HepG2 (cell line): ENCODE measurements at regions not wholly inside any gene's neighbourhood (a gene's known extent, or its start where the extent isn't known, plus 50 kb on each side); places are given as distances from the start of the nearest gene placed in this dataset.

Source experiments
- CC2D1A ChIP-seq: sonication (generic); formaldehyde crosslinking; IDR thresholded peaks from 2 replicates; pipeline ENCODE4 v1.8.1; 2023; ENCODE audit warnings: mild to moderate bottlenecking, missing genetic modification reagents
- EZH2 ChIP-seq: conservative IDR thresholded peaks from 2 replicates; pipeline ENCODE4 v1.6.1; 2012; ENCODE audit warnings: mild to moderate bottlenecking, low read depth, low read length, moderate library complexity
- POLR2A ChIP-seq, 2 experiments: IDR thresholded peaks; 2 replicates each; pipeline ENCODE4 v1.6.1; 2011; ENCODE audit warnings: low read depth in 2 of 2, low read length in 2 of 2, mild to moderate bottlenecking in 1 of 2, moderate library complexity in 1 of 2; ENCODE audit not compliant: insufficient read depth in 1 of 2
- SMAD3 ChIP-seq: sonication (generic); formaldehyde crosslinking; IDR thresholded peaks from 2 replicates; pipeline ENCODE4 v1.4.0; 2020; ENCODE audit warnings: missing genetic modification reagents
- TP53 ChIP-seq: sonication (generic); formaldehyde crosslinking; conservative IDR thresholded peaks from 2 replicates; pipeline ENCODE4 v1.4.0; 2020; ENCODE audit warnings: missing genetic modification reagents
- ZNF331 ChIP-seq: sonication (generic); formaldehyde crosslinking; IDR thresholded peaks from 2 replicates; pipeline ENCODE4 v1.4.0; 2020; ENCODE audit warnings: missing genetic modification reagents
- TF ChIP-seq, protein P1 (sequence below): sonication (generic); formaldehyde crosslinking; IDR thresholded peaks from 2 replicates; pipeline ENCODE4 v1.5.0; 2020; ENCODE audit warnings: missing genetic modification reagents

DNA sequence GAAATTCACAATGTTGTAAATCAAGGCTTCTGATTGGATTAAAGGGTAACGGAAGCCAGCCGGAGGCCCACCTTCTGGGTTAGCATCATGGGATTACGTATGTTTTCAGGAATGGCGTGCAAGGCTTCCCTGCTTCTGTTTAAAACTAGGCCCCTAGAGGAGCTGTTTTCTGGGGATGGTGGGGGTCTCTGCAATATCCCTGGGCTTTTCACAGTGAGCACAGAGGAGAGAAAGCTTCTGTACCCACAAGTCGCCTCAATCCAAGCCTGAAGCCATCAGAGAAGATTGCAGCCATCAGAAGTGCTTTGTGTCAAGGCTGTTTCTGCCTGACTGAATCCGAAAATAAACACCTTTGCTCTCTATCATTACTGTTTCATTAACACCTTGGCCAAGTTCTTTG lies 226.9 kb upstream of the SMIM21 start:
- TF ChIP-seq, protein P1, sequence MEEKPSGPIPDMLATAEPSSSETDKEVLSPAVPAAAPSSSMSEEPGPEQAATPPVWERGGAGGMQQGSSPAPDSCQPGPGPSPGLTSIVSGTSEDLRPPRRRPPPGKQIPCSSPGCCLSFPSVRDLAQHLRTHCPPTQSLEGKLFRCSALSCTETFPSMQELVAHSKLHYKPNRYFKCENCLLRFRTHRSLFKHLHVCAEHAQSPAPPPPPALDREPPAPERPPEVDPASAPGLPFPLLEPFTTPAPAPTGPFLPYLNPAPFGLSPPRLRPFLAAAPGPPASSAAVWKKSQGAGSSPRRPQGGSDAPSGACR (CRISPR knock-in tag): no peak
- TF ChIP-seq POLR2A (IDR thresholded peaks at IDR 0.05; ENCODE audit: insufficient read depth in 1 of 2, low read depth in 2 of 2, low read length in 2 of 2) (no peak), TP53 (CRISPR knock-in tag) (no peak), ZNF331 (no peak), SMAD3 (CRISPR knock-in tag) (no peak), EZH2 (no peak), CC2D1A (CRISPR knock-in tag) (no peak)
